Eye (tissue), 1 donor: ENCODE measurements at regions not wholly inside any gene's neighbourhood (a gene's known extent, or its start where the extent isn't known, plus 50 kb on each side); places are given as distances from the start of the nearest gene placed in this dataset.

Source experiments
- DNase-seq: peaks from one replicate; pipeline ENCODE4 v3.0.0-alpha.2; 2015

- DNase-seq = no peak
These were observed 315.8 kb upstream of the ROBO2 start for GRCh38 chr3:76724075-76724474.

GRCh38 chr3:76724706-76725105, 315.2 kb upstream of the ROBO2 start:
- DNase-seq = no peak

- DNase-seq = no peak
These were observed 313.9 kb upstream of the ROBO2 start for GRCh38 chr3:76726034-76726433.

- no peak for DNase-seq
These were observed 311.5 kb upstream of the ROBO2 start for GRCh38 chr3:76728426-76728825.

GRCh38 chr3:76731471-76731870, 308.4 kb upstream of the ROBO2 start:
- DNase-seq = no peak

GRCh38 chr3:76733073-76733759, 306.7 kb upstream of the ROBO2 start:
- DNase-seq = no peak

DNA sequence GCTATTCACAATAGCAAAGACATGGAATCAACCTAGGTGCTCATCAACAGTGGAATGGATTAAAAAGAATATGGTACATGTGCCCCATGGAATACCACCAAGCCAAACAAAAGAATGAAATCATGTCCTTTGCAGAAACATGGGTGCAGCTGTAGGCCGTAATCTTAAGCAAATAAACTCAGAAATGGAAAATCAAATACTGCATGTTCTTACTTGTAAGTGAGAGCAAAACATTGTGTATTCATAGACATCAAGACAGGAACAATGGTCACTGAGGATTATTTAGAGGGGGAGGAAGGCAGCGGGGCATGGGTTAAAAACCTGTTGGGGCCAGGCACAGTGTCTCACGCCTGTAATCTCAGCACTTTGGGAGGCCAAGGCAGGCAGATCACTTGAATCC, 304.7 kb upstream of the ROBO2 start:
- DNase-seq = no peak

DNA sequence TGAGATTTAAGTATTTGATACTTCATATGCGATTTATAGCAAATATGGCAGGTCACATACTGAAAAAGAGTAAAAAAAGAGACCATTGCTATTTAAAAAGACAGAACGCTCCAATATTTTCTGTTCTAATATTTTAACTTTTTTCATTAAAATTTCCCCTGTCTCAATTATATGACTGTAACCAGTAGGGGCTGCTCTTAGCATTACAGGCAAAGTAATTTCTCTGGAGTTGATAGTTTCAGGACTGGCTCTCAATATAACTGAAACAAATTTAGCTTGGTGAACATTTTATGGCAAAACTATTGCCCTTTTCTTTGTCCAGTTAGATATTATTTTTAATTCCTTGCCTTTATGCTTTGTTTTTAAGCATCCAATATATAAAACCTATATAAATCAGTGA, 286.3 kb upstream of the ROBO2 start:
- peak; percentile 6 for DNase-seq

- DNase-seq = no peak
These were observed 285.7 kb upstream of the ROBO2 start for GRCh38 chr3:76754247-76754646.

GRCh38 chr3:76756577-76756976, 283.3 kb upstream of the ROBO2 start:
- no peak for DNase-seq

DNA sequence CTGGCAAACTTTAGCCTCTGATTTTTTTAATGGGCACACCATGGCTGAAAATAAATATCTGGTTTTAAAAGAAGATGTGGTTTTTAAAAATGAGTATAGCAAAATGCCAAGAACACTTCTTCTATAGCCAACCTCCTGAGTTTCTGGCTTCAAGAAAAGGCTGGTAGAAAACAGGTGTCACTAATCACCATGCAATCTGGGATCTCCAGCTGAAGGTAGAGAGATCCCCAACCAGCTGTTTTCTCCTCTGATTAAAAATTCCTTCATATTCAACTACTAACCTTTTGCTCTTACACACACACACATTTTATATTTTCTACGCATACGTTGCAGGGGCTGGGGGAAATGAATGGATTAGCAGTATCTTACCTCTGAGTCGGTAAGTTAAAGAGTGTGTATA, 279.6 kb upstream of the ROBO2 start:
- DNase-seq = no peak

DNA sequence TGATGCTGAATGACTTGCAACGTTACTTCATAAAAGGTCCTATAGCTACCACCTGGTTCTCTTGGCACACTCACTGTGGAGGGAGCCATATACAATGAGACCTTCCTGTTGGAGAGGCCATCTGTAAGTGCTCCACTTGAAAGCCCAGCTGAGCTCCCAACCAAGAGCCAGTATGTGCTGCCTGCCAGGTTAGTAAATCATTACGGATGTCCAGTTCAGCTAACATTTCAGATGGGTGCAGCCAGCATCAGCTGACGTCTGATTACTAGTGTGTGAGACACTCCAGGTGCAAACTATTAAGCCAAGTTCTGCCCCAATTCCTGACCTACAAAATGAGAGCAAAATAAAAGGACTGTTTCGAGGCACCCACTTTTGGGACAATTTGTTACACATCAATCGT, 274.4 kb upstream of the ROBO2 start:
- DNase-seq = no peak

GRCh38 chr3:76768912-76769311, 271.0 kb upstream of the ROBO2 start:
- no peak for DNase-seq

DNA sequence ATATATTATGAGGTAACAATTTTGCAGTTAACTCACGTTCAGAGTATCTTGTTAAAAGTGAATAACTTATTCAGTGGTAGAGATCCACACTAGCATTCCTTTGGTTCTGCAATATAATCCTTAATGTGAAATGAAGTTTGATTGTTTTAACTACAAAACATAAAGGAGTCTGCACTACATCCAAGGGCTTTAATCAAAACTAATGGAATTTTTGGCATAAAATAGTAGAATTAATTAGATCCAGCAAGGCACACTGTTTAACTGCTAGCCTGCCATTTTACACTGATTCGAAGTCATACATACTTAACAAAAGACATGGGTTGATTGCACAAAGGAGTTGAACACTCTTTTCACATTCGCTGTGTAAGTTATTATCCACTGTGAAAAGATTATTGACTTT, 263.0 kb upstream of the ROBO2 start:
- DNase-seq = no peak

DNA sequence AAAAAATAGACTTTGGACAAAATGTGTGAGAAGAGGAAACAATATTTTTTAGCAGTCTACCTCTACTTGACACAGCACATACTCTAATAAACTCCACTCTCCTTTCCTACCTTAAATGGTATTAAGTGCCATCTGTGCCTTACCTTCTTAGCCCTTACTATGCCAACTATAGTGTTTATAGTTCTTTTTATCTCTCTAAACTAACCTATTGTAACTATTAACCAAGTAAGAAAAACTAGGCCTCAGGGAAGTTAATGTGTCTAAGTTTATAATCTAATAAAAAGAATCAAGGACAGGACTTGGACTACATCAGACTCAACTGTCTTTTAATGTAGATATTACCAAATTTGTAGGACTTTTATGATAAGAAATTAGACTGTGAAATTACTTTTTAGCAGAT, 251.7 kb upstream of the ROBO2 start:
- no peak for DNase-seq

DNA sequence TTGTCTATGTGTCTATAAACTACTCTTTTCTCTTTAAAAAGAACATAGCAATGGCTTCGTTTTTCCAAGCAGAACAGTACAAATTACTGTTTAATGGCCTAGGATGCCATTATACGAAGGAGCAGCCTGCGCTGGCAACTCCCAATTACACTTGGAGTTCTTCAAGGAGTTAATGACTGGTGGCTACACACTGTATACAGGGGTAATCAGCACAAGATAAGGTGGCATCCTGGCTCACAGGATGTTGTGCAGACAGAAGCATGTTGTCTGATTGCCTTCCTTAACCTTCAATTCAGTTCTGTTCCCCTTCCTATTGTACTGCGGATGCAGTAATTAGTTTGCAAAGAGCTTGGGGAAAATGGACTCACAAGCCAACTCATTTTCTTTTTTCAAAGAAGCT, 250.7 kb upstream of the ROBO2 start:
- DNase-seq = peak; percentile 35

- no peak for DNase-seq
These were observed 228.5 kb upstream of the ROBO2 start for GRCh38 chr3:76811418-76811817.

GRCh38 chr3:76812649-76813242, 227.2 kb upstream of the ROBO2 start:
- no peak for DNase-seq

DNA sequence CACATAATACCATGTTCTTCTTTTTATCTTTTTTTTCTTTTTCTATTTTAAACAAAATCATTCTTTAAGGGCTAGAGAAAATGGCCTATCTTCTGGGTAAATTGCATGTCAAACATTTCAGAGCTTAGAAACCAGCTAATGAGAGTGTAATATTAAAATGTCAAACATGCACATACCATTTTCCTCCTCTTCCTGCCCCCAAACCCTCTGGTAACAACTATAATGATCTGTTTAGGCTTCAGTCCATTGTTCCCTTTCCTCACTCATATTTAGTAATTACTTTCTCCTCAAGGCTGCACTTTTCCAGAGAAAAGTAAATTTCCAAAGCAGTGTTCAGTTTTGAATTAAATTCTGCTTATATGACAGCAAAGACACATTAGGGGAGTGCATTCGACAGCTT, 224.3 kb upstream of the ROBO2 start:
- DNase-seq = no peak

GRCh38 chr3:76820481-76820880, 219.4 kb upstream of the ROBO2 start:
- no peak for DNase-seq

DNA sequence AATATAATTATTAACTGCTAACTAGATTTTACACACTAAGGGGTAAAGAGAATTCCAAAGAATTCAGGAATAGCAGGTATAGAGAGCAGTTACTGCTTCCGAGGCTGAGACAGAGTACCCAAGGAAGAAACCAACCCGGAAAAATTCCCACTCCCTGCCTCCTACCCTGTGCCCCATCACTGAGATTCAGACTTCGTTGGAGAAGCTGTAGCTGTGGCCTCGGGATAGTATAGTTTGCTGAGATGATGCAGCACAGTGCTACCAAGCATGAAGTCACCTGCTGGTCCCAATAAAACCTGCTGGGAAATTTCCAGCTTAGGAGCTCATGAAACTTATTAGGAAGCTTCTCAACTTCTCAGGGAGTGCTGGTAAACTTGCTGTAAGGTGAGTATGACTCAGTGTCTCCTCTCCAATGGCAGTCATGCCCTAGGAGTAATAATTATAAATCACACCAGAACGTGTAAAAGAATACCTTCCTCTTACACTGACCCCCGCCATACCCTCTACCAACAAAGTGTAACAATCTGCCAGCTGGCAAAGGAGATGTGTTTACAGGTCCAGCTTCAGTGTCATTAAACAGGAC, 215.2 kb upstream of the ROBO2 start:
- no peak for DNase-seq

DNA sequence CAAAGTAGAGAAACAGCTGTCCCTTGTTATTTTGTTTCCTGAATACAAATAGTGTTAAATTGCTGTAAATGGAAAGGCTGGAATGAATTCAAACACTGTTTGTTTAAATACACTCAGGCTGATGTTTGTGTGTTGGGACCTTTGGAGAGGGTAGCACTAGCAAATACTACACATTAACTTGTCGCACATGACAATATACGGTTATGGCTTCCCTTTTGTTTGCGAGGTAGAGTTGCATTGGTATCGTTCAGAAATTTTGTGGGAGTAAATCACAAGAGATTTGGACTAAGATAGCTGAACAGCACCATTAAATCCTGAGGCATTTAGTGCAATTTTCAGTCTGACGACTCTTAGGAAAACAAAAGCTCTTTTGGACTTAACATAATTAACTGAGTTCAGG, 213.0 kb upstream of the ROBO2 start:
- no peak for DNase-seq

GRCh38 chr3:76827701-76828226, 212.1 kb upstream of the ROBO2 start:
- DNase-seq = no peak

- DNase-seq = no peak
These were observed 205.2 kb upstream of the ROBO2 start for GRCh38 chr3:76834657-76835056.

DNA sequence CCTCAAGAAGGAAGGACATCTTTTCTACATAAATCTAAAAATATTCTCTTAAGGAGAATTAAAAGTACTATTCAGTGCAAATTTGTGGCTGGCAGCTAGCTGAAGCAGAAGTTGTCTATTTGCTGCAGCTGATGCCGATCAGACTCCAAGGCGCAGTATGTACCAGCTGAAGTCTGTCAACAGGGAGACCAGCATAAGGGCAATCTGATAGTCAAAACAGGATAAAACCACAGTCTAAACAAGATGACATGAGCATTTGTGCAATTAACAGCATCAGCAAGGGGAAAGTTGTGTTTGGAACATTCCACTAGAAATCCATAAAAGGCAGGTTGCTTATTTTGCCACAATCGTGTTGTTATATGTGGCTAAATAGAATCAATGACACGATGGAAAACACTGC, 198.2 kb upstream of the ROBO2 start:
- no peak for DNase-seq
